ENCODE measurements at regions not wholly inside any gene's neighbourhood (a gene's known extent, or its start where the extent isn't known, plus 50 kb on each side); places are given as distances from the start of the nearest gene placed in this dataset.

- H3K4me3 ChIP-seq (ENCODE audit: low read length) = no peak overlapping the region
- no peak for DNase-seq
Measured at GRCh38 chr10:125261491-125262186, 101.3 kb upstream of the CTBP2 start.

GRCh38 chr10:125260260-125260659 lies 99.9 kb upstream of the CTBP2 start:
- H3K4me1 ChIP-seq (ENCODE audit: control insufficient read depth, low read depth, low read length) = peaks cover 3% of the 10 kb centered on the region
- no peak overlapping the region for H4K8ac ChIP-seq (ENCODE audit: low read depth, low read length)
- no peak overlapping the region for H2BK120ac ChIP-seq (ENCODE audit: low read depth, low read length)
- no peak for DNase-seq
- H2BK5ac ChIP-seq (ENCODE audit: low read length) = no peak overlapping the region
- H3K4me2 ChIP-seq (ENCODE audit: low read length) = no peak overlapping the region
- no CpG with 5 or more reads among the region's 9 CpGs for WGBS (ENCODE audit: extremely low coverage, insufficient coverage, low lambda C conversion rate)
- H3K36me3 ChIP-seq (ENCODE audit: control insufficient read depth, insufficient read depth, low read length) = no peaks in the 10 kb centered on the region
- no peak overlapping the region for H2AK5ac ChIP-seq (ENCODE audit: low read length)
- H2BK15ac ChIP-seq (replicated peaks; ENCODE audit: low read depth) = no peak overlapping the region
- H3K23ac ChIP-seq (ENCODE audit: low read length) = no peak overlapping the region
- no peaks in the 10 kb centered on the region for H3K79me1 ChIP-seq (ENCODE audit: low read length)
- H3K9ac ChIP-seq (ENCODE audit: low read length) = no peak overlapping the region
- no peak overlapping the region for H3K18ac ChIP-seq (ENCODE audit: low read length)
- no peak overlapping the region for H3K27ac ChIP-seq (ENCODE audit: low read depth, low read length)
- no peaks in the 10 kb centered on the region for H3K79me2 ChIP-seq (ENCODE audit: control insufficient read depth, insufficient read depth, low read length)
- H3K27me3 ChIP-seq (ENCODE audit: insufficient read depth, low read length, poor library complexity) = no peaks in the 10 kb centered on the region
- H3K4me3 ChIP-seq (ENCODE audit: low read length) = no peak overlapping the region
- no peak overlapping the region for H3K56ac ChIP-seq (ENCODE audit: low read length)
- no peak overlapping the region for H3K4ac ChIP-seq (ENCODE audit: low read depth, low read length)
- no peak overlapping the region for H4K5ac ChIP-seq (ENCODE audit: low read length)

More at GRCh38 chr10:125261491-125262186, 101.3 kb upstream of the CTBP2 start:
- no CpG with 5 or more reads among the region's 6 CpGs for WGBS (ENCODE audit: extremely low coverage, insufficient coverage, low lambda C conversion rate)
- Histone ChIP-seq H3K18ac (ENCODE audit: low read length) (no peak overlapping the region), H3K36me3 (ENCODE audit: control insufficient read depth, insufficient read depth, low read length) (no peaks in the 10 kb centered on the region), H3K79me1 (ENCODE audit: low read length) (no peaks in the 10 kb centered on the region), H3K23ac (ENCODE audit: low read length) (no peak overlapping the region), H3K27me3 (ENCODE audit: insufficient read depth, low read length, poor library complexity) (no peaks in the 10 kb centered on the region), H3K4me2 (ENCODE audit: low read length) (no peak overlapping the region), H3K56ac (ENCODE audit: low read length) (no peak overlapping the region), H3K79me2 (ENCODE audit: control insufficient read depth, insufficient read depth, low read length) (no peaks in the 10 kb centered on the region), H3K4me1 (ENCODE audit: control insufficient read depth, low read depth, low read length) (peaks cover 3% of the 10 kb centered on the region), H4K8ac (ENCODE audit: low read depth, low read length) (no peak overlapping the region), H4K5ac (ENCODE audit: low read length) (no peak overlapping the region), H3K4ac (ENCODE audit: low read depth, low read length) (no peak overlapping the region), H2BK120ac (ENCODE audit: low read depth, low read length) (no peak overlapping the region), H2BK5ac (ENCODE audit: low read length) (no peak overlapping the region), H2BK15ac (replicated peaks; ENCODE audit: low read depth) (no peak overlapping the region), H3K9ac (ENCODE audit: low read length) (no peak overlapping the region), H2AK5ac (ENCODE audit: low read length) (peak overlapping the region; percentile 71), H3K27ac (ENCODE audit: low read depth, low read length) (no peak overlapping the region)

GRCh38 chr10:125259651-125260050 lies 99.3 kb upstream of the CTBP2 start:
- no peaks in the 10 kb centered on the region for H3K36me3 ChIP-seq (ENCODE audit: control insufficient read depth, insufficient read depth, low read length)
- WGBS (ENCODE audit: extremely low coverage, insufficient coverage, low lambda C conversion rate) = no CpG with 5 or more reads among the region's 4 CpGs
- no peak overlapping the region for H3K4me3 ChIP-seq (ENCODE audit: low read length)

GRCh38 chr10:125258676-125259075 lies 98.3 kb upstream of the CTBP2 start:
- no peak overlapping the region for H4K8ac ChIP-seq (ENCODE audit: low read depth, low read length)
- no peak overlapping the region for H3K27ac ChIP-seq (ENCODE audit: low read depth, low read length)
- no peak overlapping the region for H3K4me3 ChIP-seq (ENCODE audit: low read length)
- no peak overlapping the region for H2BK5ac ChIP-seq (ENCODE audit: low read length)
- H4K5ac ChIP-seq (ENCODE audit: low read length) = no peak overlapping the region
- no peak overlapping the region for H3K9ac ChIP-seq (ENCODE audit: low read length)
- no peak overlapping the region for H3K4me2 ChIP-seq (ENCODE audit: low read length)
- H3K56ac ChIP-seq (ENCODE audit: low read length) = no peak overlapping the region
- no peak overlapping the region for H2AK5ac ChIP-seq (ENCODE audit: low read length)
- H3K79me1 ChIP-seq (ENCODE audit: low read length) = no peaks in the 10 kb centered on the region
- no peaks in the 10 kb centered on the region for H3K4me1 ChIP-seq (ENCODE audit: control insufficient read depth, low read depth, low read length)
- no peak overlapping the region for H2BK120ac ChIP-seq (ENCODE audit: low read depth, low read length)
- H2BK15ac ChIP-seq (replicated peaks; ENCODE audit: low read depth) = no peak overlapping the region
- peak; percentile 29 for DNase-seq
- H3K79me2 ChIP-seq (ENCODE audit: control insufficient read depth, insufficient read depth, low read length) = no peaks in the 10 kb centered on the region
- no peak overlapping the region for H3K4ac ChIP-seq (ENCODE audit: low read depth, low read length)
- H3K23ac ChIP-seq (ENCODE audit: low read length) = no peak overlapping the region
- no peaks in the 10 kb centered on the region for H3K27me3 ChIP-seq (ENCODE audit: insufficient read depth, low read length, poor library complexity)
- no peak overlapping the region for H3K18ac ChIP-seq (ENCODE audit: low read length)
- H3K36me3 ChIP-seq (ENCODE audit: control insufficient read depth, insufficient read depth, low read length) = no peaks in the 10 kb centered on the region
- WGBS (ENCODE audit: extremely low coverage, insufficient coverage, low lambda C conversion rate) = no CpG with 5 or more reads among the region's 2 CpGs

More at GRCh38 chr10:125259651-125260050, 99.3 kb upstream of the CTBP2 start:
- no peak overlapping the region for H4K5ac ChIP-seq (ENCODE audit: low read length)
- H3K4me1 ChIP-seq (ENCODE audit: control insufficient read depth, low read depth, low read length) = peaks cover 3% of the 10 kb centered on the region
- no peak overlapping the region for H4K8ac ChIP-seq (ENCODE audit: low read depth, low read length)
- H3K27ac ChIP-seq (ENCODE audit: low read depth, low read length) = no peak overlapping the region
- H3K23ac ChIP-seq (ENCODE audit: low read length) = no peak overlapping the region
- H2AK5ac ChIP-seq (ENCODE audit: low read length) = no peak overlapping the region
- H2BK5ac ChIP-seq (ENCODE audit: low read length) = no peak overlapping the region
- H3K56ac ChIP-seq (ENCODE audit: low read length) = no peak overlapping the region
- DNase-seq = no peak
- no peak overlapping the region for H2BK15ac ChIP-seq (replicated peaks; ENCODE audit: low read depth)
- no peak overlapping the region for H3K4me2 ChIP-seq (ENCODE audit: low read length)
- no peak overlapping the region for H3K9ac ChIP-seq (ENCODE audit: low read length)
- H2BK120ac ChIP-seq (ENCODE audit: low read depth, low read length) = no peak overlapping the region
- H3K27me3 ChIP-seq (ENCODE audit: insufficient read depth, low read length, poor library complexity) = no peaks in the 10 kb centered on the region
- H3K79me1 ChIP-seq (ENCODE audit: low read length) = no peaks in the 10 kb centered on the region
- no peak overlapping the region for H3K4ac ChIP-seq (ENCODE audit: low read depth, low read length)
- no peaks in the 10 kb centered on the region for H3K79me2 ChIP-seq (ENCODE audit: control insufficient read depth, insufficient read depth, low read length)
- no peak overlapping the region for H3K18ac ChIP-seq (ENCODE audit: low read length)

GRCh38 chr10:125257521-125258108 lies 97.3 kb upstream of the CTBP2 start:
- Histone ChIP-seq H3K9ac (ENCODE audit: low read length) (no peak overlapping the region), H3K4ac (ENCODE audit: low read depth, low read length) (no peak overlapping the region), H3K56ac (ENCODE audit: low read length) (no peak overlapping the region), H3K18ac (ENCODE audit: low read length) (no peak overlapping the region), H3K27ac (ENCODE audit: low read depth, low read length) (no peak overlapping the region), H3K23ac (ENCODE audit: low read length) (no peak overlapping the region), H3K36me3 (ENCODE audit: control insufficient read depth, insufficient read depth, low read length) (no peaks in the 10 kb centered on the region), H4K8ac (ENCODE audit: low read depth, low read length) (no peak overlapping the region), H3K79me2 (ENCODE audit: control insufficient read depth, insufficient read depth, low read length) (no peaks in the 10 kb centered on the region), H4K5ac (ENCODE audit: low read length) (no peak overlapping the region), H3K27me3 (ENCODE audit: insufficient read depth, low read length, poor library complexity) (no peaks in the 10 kb centered on the region), H3K4me3 (ENCODE audit: low read length) (no peak overlapping the region), H2BK120ac (ENCODE audit: low read depth, low read length) (no peak overlapping the region), H2BK5ac (ENCODE audit: low read length) (no peak overlapping the region), H3K79me1 (ENCODE audit: low read length) (no peaks in the 10 kb centered on the region), H2BK15ac (replicated peaks; ENCODE audit: low read depth) (no peak overlapping the region), H3K4me2 (ENCODE audit: low read length) (no peak overlapping the region), H3K4me1 (ENCODE audit: control insufficient read depth, low read depth, low read length) (no peaks in the 10 kb centered on the region), H2AK5ac (ENCODE audit: low read length) (no peak overlapping the region)
- DNase-seq = no peak
- no CpG with 5 or more reads among the region's 12 CpGs for WGBS (ENCODE audit: extremely low coverage, insufficient coverage, low lambda C conversion rate)

All from mesendoderm (in vitro differentiated cells).